Neural progenitor cell (in vitro differentiated cells): ENCODE measurements at regions not wholly inside any gene's neighbourhood (a gene's known extent, or its start where the extent isn't known, plus 50 kb on each side); places are given as distances from the start of the nearest gene placed in this dataset.

Source experiments
- DNase-seq: peaks from one replicate; pipeline ENCODE4 v3.0.0-alpha.2; 2016; ENCODE audit warnings: low spot score
- H2AFZ ChIP-seq: fragments of 200-600 bp; sonication (generic); replicated peaks from 2 replicates; pipeline ENCODE4 v1.6.1; 2016; ENCODE audit warnings: antibody characterized with exemption
- H3F3A ChIP-seq: fragments of 200-600 bp; sonication (generic); 2 replicates; pipeline ENCODE4 v1.6.1; 2016; ENCODE audit warnings: antibody characterized with exemption, low read depth
- H3K27ac ChIP-seq: fragments of 200-600 bp; sonication (generic); 2 replicates; pipeline ENCODE4 v1.5.1; 2016; ENCODE audit warnings: mild to moderate bottlenecking
- H3K27me3 ChIP-seq: fragments of 200-600 bp; sonication (generic); 2 replicates; pipeline ENCODE4 v1.6.1; 2016; ENCODE audit warnings: mild to moderate bottlenecking, moderate library complexity
- H3K36me3 ChIP-seq: fragments of 200-600 bp; sonication (generic); 2 replicates; pipeline ENCODE4 v1.5.1; 2016
- H3K4me1 ChIP-seq: fragments of 200-600 bp; sonication (generic); 2 replicates; pipeline ENCODE4 v1.6.1; 2016; ENCODE audit warnings: mixed run types
- H3K4me2 ChIP-seq: fragments of 200-600 bp; sonication (generic); 2 replicates; pipeline ENCODE4 v1.6.1; 2016
- H3K4me3 ChIP-seq: fragments of 200-600 bp; sonication (generic); 2 replicates; pipeline ENCODE4 v1.5.1; 2016
- H3K79me2 ChIP-seq: fragments of 200-600 bp; sonication (generic); 2 replicates; pipeline ENCODE4 v1.6.1; 2016; ENCODE audit warnings: low read depth
- H3K9ac ChIP-seq: fragments of 200-600 bp; sonication (generic); 2 replicates; pipeline ENCODE4 v1.6.1; 2016
- H3K9me3 ChIP-seq: fragments of 200-600 bp; sonication (generic); 2 replicates; pipeline ENCODE4 v1.5.1; 2016; ENCODE audit warnings: low read depth
- H4K20me1 ChIP-seq: fragments of 200-600 bp; sonication (generic); 2 replicates; pipeline ENCODE4 v1.6.1; 2016; ENCODE audit warnings: low read depth
- H3K27ac Mint-ChIP-seq: 3 replicates; pipeline ENCODE4 v1.8.0; 2021; ENCODE audit warnings: mixed read lengths
- H3K27me3 Mint-ChIP-seq: 2 replicates; pipeline ENCODE4 v1.8.0; 2022; ENCODE audit warnings: low read depth, mild to moderate bottlenecking, inconsistent platforms, moderate library complexity, mixed read lengths; ENCODE audit not compliant: insufficient read depth
- H3K36me3 Mint-ChIP-seq: 3 replicates; pipeline ENCODE4 v1.8.0; 2021; ENCODE audit warnings: mixed read lengths
- H3K4me1 Mint-ChIP-seq: 3 replicates; pipeline ENCODE4 v1.8.0; 2021; ENCODE audit warnings: mixed read lengths
- H3K4me3 Mint-ChIP-seq: 3 replicates; pipeline ENCODE4 v1.8.0; 2021; ENCODE audit warnings: mild to moderate bottlenecking, moderate library complexity, mixed read lengths
- H3K9me3 Mint-ChIP-seq: 3 replicates; pipeline ENCODE4 v1.8.0; 2020; ENCODE audit warnings: mixed read lengths
- CTCF ChIP-seq: fragments of 200-600 bp; sonication (generic); IDR thresholded peaks from 2 replicates; pipeline ENCODE4 v1.5.1; 2017; ENCODE audit warnings: antibody characterized with exemption, mild to moderate bottlenecking
- EZH2 ChIP-seq: fragments of 200-600 bp; sonication (generic); IDR thresholded peaks from 2 replicates; pipeline ENCODE4 v1.6.1; 2017; ENCODE audit warnings: antibody characterized with exemption, mild to moderate bottlenecking, moderate library complexity
- EZH2phosphoT487 ChIP-seq: fragments of 200-600 bp; sonication (generic); IDR thresholded peaks from 2 replicates; pipeline ENCODE4 v1.6.1; 2017; ENCODE audit warnings: antibody characterized with exemption

- no peak for TF ChIP-seq EZH2phosphoT487
- TF ChIP-seq EZH2: no peak
- no peak for TF ChIP-seq CTCF
- no peak overlapping the region for H3K4me3 Mint-ChIP-seq
- no peak for DNase-seq
- no peak overlapping the region for H3K27ac Mint-ChIP-seq
- Histone ChIP-seq H2AFZ (no peak overlapping the region), H3K9ac (no peak overlapping the region), H3K4me1 (no peaks in the 10 kb centered on the region), H4K20me1 (no peaks in the 10 kb centered on the region), H3K27ac (no peak overlapping the region), H3K4me3 (no peak overlapping the region), H3K4me2 (no peak overlapping the region), H3K79me2 (no peaks in the 10 kb centered on the region), H3K27me3 (no peaks in the 10 kb centered on the region), H3F3A (no peaks in the 10 kb centered on the region), H3K9me3 (no peaks in the 10 kb centered on the region), H3K36me3 (no peaks in the 10 kb centered on the region)
- peaks cover 2% of the 10 kb centered on the region for H3K27me3 Mint-ChIP-seq
- no peaks in the 10 kb centered on the region for H3K36me3 Mint-ChIP-seq
- peaks cover 3% of the 10 kb centered on the region for H3K9me3 Mint-ChIP-seq
- no peaks in the 10 kb centered on the region for H3K4me1 Mint-ChIP-seq
Observed at GRCh38 chr2:149825473-149825872, 237.9 kb upstream of the MMADHC start.

- H3K27me3 ChIP-seq: no peaks in the 10 kb centered on the region
- no peaks in the 10 kb centered on the region for H3F3A ChIP-seq
- H3K9ac ChIP-seq: no peak overlapping the region
- H3K9me3 Mint-ChIP-seq: peaks cover 3% of the 10 kb centered on the region
- no peaks in the 10 kb centered on the region for H4K20me1 ChIP-seq
- no peaks in the 10 kb centered on the region for H3K36me3 ChIP-seq
- no peak for DNase-seq
- H3K4me1 Mint-ChIP-seq: no peaks in the 10 kb centered on the region
- no peaks in the 10 kb centered on the region for H3K36me3 Mint-ChIP-seq
- no peak for TF ChIP-seq EZH2
- no peak for TF ChIP-seq EZH2phosphoT487
- no peak for TF ChIP-seq CTCF
- no peak overlapping the region for H3K27ac Mint-ChIP-seq
- peaks cover 2% of the 10 kb centered on the region for H3K27me3 Mint-ChIP-seq
- H3K9me3 ChIP-seq: no peaks in the 10 kb centered on the region
- no peaks in the 10 kb centered on the region for H3K4me1 ChIP-seq
- no peak overlapping the region for H3K27ac ChIP-seq
- no peak overlapping the region for H3K4me3 ChIP-seq
- H3K4me3 Mint-ChIP-seq: no peak overlapping the region
- no peak overlapping the region for H3K4me2 ChIP-seq
- no peaks in the 10 kb centered on the region for H3K79me2 ChIP-seq
- H2AFZ ChIP-seq: no peak overlapping the region
Observed at GRCh38 chr2:149824136-149824535, 236.6 kb upstream of the MMADHC start.

- no peak overlapping the region for H3K9ac ChIP-seq
- Mint-ChIP-seq H3K9me3 (no peaks in the 10 kb centered on the region), H3K27ac (no peak overlapping the region), H3K4me3 (no peak overlapping the region), H3K4me1 (peaks cover 3% of the 10 kb centered on the region), H3K27me3 (peaks cover 2% of the 10 kb centered on the region), H3K36me3 (no peaks in the 10 kb centered on the region)
- no peaks in the 10 kb centered on the region for H3K9me3 ChIP-seq
- no peaks in the 10 kb centered on the region for H3K36me3 ChIP-seq
- H3K79me2 ChIP-seq: no peaks in the 10 kb centered on the region
- no peaks in the 10 kb centered on the region for H4K20me1 ChIP-seq
- no peak for DNase-seq
- H3K4me2 ChIP-seq: no peak overlapping the region
- no peak overlapping the region for H2AFZ ChIP-seq
- H3K27me3 ChIP-seq: no peaks in the 10 kb centered on the region
- H3K27ac ChIP-seq: no peak overlapping the region
- TF ChIP-seq EZH2: no peak
- no peak for TF ChIP-seq EZH2phosphoT487
- no peak for TF ChIP-seq CTCF
- no peaks in the 10 kb centered on the region for H3K4me1 ChIP-seq
- H3F3A ChIP-seq: no peaks in the 10 kb centered on the region
- no peak overlapping the region for H3K4me3 ChIP-seq
Observed at GRCh38 chr2:149819356-149819957, 231.9 kb upstream of the MMADHC start.
